Progenitor cell of endocrine pancreas (in vitro differentiated cells): ENCODE measurements at regions not wholly inside any gene's neighbourhood (a gene's known extent, or its start where the extent isn't known, plus 50 kb on each side); places are given as distances from the start of the nearest gene placed in this dataset.
A peak's percentile ranks its signal among the peaks of the same experiment; 100 is the strongest.

ENCODE experiments used
- DNase-seq: peaks from one replicate; pipeline ENCODE4 v3.0.0; 2021; ENCODE audit warnings: low spot score; ENCODE audit not compliant: unreplicated experiment
- H3K27ac Mint-ChIP-seq: 2 replicates; pipeline ENCODE4 v1.8.0; 2021; ENCODE audit warnings: mild to moderate bottlenecking, moderate library complexity, mixed read lengths
- H3K27me3 Mint-ChIP-seq: 2 replicates; pipeline ENCODE4 v1.8.0; 2021; ENCODE audit warnings: mixed read lengths
- H3K36me3 Mint-ChIP-seq: 2 replicates; pipeline ENCODE4 v1.8.0; 2022; ENCODE audit warnings: mixed read lengths; ENCODE audit not compliant: insufficient read depth
- H3K4me1 Mint-ChIP-seq: 2 replicates; pipeline ENCODE4 v1.8.0; 2021; ENCODE audit warnings: low read depth, mixed read lengths
- H3K4me3 Mint-ChIP-seq: 2 replicates; pipeline ENCODE4 v1.8.0; 2021; ENCODE audit warnings: low read depth, mild to moderate bottlenecking, moderate library complexity, mixed read lengths
- H3K9me3 Mint-ChIP-seq: 2 replicates; pipeline ENCODE4 v1.8.0; 2021; ENCODE audit warnings: low read depth, mixed read lengths
- CTCF ChIP-seq: fragments of 200-600 bp; sonication (generic); IDR thresholded peaks from one replicate; pipeline ENCODE4 v1.5.0; 2021; ENCODE audit warnings: antibody characterized with exemption, mild to moderate bottlenecking; ENCODE audit not compliant: unreplicated experiment

DNA sequence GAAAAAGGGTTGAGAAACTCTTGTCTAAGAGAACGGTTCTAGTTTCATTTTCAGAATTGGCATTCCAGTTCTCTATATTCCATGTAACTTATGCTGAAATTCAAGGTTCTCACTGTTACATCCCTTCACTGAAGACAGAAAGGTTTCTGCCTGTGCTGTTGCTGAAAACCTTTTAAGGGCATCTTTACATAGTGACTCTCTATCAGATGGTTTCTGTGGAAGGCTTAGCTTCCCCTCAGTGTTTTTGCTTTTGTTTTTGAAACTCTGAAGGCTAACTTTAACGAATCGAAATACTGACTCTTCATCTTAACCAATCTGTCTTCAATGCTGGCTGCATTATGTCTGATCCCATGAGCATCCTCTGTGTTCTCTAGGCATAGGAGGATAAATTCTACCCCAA lies 1286.2 kb upstream of the EYS start:
- no peak for TF ChIP-seq CTCF
- Mint-ChIP-seq H3K4me3 (no peak overlapping the region), H3K4me1 (no peaks in the 10 kb centered on the region), H3K27me3 (no peaks in the 10 kb centered on the region), H3K27ac (no peak overlapping the region), H3K36me3 (no peaks in the 10 kb centered on the region), H3K9me3 (peaks cover 12% of the 10 kb centered on the region)
- no peak for DNase-seq

DNA sequence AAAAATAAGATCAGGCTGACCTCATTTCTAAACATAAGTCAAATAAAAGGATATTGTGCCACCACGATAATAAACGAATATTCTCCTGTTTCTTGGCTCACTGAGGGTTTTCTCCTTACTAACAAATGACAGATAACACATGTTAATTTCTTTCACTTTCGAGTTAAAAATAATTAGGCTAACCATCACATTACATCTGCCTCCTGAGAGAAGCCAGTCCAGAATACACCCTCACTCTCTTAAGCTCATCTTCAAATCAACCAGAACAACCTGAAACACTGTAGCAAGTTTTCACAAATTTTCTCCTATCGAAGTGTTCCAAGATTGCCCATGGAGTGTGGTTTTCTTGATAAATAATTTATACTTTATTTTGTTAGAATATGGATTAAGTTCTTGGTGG lies 1285.6 kb upstream of the EYS start:
- TF ChIP-seq CTCF: no peak
- Mint-ChIP-seq H3K27me3 (no peaks in the 10 kb centered on the region), H3K27ac (no peak overlapping the region), H3K4me1 (no peaks in the 10 kb centered on the region), H3K9me3 (peaks cover 14% of the 10 kb centered on the region), H3K36me3 (no peaks in the 10 kb centered on the region), H3K4me3 (no peak overlapping the region)
- no peak for DNase-seq

GRCh38 chr6:66986940-66987339 lies 1279.9 kb upstream of the EYS start:
- peaks cover 3% of the 10 kb centered on the region for H3K4me1 Mint-ChIP-seq

GRCh38 chr6:66985816-66986215 lies 1278.8 kb upstream of the EYS start:
- H3K4me3 Mint-ChIP-seq: no peak overlapping the region
- H3K9me3 Mint-ChIP-seq: peaks cover 29% of the 10 kb centered on the region
- no peak for DNase-seq
- H3K4me1 Mint-ChIP-seq: peaks cover 4% of the 10 kb centered on the region
- TF ChIP-seq CTCF: no peak
- H3K27ac Mint-ChIP-seq: no peak overlapping the region
- no peaks in the 10 kb centered on the region for H3K27me3 Mint-ChIP-seq
- H3K36me3 Mint-ChIP-seq: no peaks in the 10 kb centered on the region

More at GRCh38 chr6:66986940-66987339, 1279.9 kb upstream of the EYS start:
- no peaks in the 10 kb centered on the region for H3K36me3 Mint-ChIP-seq
- no peaks in the 10 kb centered on the region for H3K27me3 Mint-ChIP-seq
- no peak overlapping the region for H3K4me3 Mint-ChIP-seq
- peaks cover 30% of the 10 kb centered on the region for H3K9me3 Mint-ChIP-seq
- DNase-seq: no peak
- no peak for TF ChIP-seq CTCF
- peak overlapping the region; percentile 0 for H3K27ac Mint-ChIP-seq

DNA sequence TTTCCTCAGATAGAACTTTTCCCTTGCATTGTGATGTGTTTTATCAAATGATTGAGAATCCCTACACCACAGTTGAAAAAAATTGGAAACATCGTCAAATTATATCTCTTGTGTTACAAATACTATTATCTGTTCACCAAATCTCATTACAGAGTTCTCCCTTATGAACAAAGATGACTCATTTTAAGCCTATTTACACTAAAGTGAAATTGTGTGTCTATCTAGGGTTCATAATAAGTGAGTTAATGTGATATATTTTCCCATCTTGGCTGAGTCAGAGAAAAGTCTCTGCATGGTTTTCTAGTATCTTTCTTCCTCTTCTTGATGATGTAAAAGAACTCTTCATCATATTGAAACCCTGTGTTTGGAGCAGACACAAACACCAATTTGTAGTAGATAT lies 1263.3 kb upstream of the EYS start:
- Mint-ChIP-seq H3K27me3 (no peaks in the 10 kb centered on the region), H3K4me1 (peaks cover 3% of the 10 kb centered on the region), H3K9me3 (no peaks in the 10 kb centered on the region), H3K27ac (no peak overlapping the region), H3K36me3 (no peaks in the 10 kb centered on the region), H3K4me3 (no peak overlapping the region)
- TF ChIP-seq CTCF: no peak
- no peak for DNase-seq
